ENCODE measurements at regions not wholly inside any gene's neighbourhood (a gene's known extent, or its start where the extent isn't known, plus 50 kb on each side); places are given as distances from the start of the nearest gene placed in this dataset.
A peak's percentile ranks its signal among the peaks of the same experiment; 100 is the strongest.
"Not testable (repeated sequence)": the region's sequence is repeated elsewhere in the genome, so short reads cannot be mapped to it uniquely, and the experiment has no call there.

DNA sequence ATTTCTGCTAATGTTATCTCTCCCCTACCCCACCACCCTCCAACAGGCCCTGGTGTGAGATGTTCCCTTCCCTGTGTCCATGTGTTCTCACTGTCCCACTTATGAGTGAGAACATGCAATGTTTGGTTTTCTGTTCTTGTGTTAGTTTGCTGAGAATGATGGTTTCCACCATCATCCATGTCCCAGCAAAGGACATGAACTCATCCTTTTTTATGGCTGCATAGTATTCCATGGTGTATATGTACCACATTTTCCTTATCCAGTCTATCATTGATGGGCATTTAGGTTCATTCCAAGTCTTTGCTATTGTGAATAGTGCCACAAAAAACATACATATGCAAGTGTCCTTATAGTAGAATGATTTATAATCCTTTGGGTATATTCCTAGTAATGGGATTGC is 104.5 kb downstream of the ZNF33B start:
- not testable (repeated sequence) for H3K27ac Mint-ChIP-seq; H3K27me3 Mint-ChIP-seq; ATAC-seq (replicated peaks); H3K4me3 Mint-ChIP-seq; H3K4me1 Mint-ChIP-seq
- Mint-ChIP-seq H3K36me3 (ENCODE audit: low read depth) (peaks cover 16% of the 10 kb centered on the region), H3K9me3 (peaks cover 40% of the 10 kb centered on the region)

DNA sequence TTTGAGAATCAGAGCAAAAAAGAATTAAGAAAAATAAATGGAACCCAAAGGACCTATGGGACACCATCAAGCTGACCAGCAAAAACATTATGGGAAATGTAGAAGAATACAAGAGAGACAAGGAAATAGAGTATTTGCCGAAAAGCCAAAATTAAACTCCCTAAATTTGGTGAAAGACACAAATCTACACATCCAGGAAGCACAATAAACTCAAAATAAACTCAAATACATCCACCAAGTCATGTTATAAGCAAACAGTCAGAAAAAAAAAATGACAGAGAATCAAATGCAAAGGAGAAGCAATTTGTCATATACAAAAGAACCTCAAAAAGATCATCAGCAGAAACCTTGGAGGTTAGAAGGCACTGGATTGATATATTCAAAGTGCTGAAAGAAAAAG is 105.4 kb downstream of the ZNF33B start:
- no peak for ATAC-seq (replicated peaks)
- Mint-ChIP-seq H3K36me3 (ENCODE audit: low read depth) (peaks cover 7% of the 10 kb centered on the region), H3K9me3 (peaks cover 34% of the 10 kb centered on the region), H3K27me3 (no peaks in the 10 kb centered on the region), H3K4me1 (no peaks in the 10 kb centered on the region), H3K4me3 (no peak overlapping the region), H3K27ac (no peak overlapping the region)

DNA sequence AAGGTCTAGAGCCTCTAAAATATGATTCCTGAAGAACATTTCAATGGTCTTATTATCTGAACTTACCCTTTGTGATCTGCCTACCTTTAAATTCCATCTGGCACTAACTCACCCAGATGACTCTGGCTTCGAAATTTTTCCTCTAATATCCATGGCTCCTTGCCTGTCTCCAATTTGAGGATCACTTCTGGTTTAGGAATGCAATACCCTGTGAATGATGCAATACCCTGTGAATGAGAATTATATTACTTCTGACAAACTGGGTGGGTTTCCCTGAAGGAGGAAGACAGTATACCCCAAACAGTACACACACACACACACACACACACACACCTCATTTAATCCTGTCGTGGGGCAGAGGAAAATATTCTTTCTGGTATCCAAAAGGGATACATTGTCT is 115.3 kb downstream of the ZNF33B start:
- ATAC-seq (replicated peaks): no peak
- H3K9me3 Mint-ChIP-seq: peaks cover 25% of the 10 kb centered on the region

DNA sequence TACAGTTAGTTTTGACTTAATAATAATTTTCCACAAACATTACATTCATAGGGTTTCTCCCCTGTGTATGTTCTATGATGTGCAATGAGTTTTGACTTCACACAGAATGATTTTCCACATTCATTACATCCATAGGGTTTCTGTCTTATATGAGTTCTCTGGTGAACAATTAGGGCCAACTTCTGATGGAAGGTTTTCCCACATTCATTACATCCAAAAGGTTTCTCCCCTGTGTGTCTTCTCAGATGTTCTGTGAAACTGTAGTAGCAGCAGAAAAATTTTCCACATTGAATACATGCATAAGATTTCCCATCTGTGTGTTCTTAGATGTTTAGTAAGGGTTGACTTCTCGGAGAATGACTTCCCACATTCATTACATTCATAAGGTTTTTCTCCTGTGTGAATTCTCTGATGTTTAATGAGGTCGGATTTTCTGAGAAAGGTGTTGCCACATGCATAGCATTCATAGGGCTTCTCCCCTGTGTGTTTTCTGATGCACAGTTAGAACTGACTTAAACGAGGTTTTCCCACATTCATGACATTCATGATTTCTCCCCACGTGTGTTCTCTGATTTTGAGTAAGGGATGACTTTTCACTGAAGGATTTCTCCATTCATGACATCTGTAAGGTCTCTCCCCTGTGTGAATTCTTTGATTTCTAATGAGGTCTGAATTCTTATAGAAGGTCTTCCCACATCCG is 118.5 kb downstream of the ZNF33B start:
- peaks cover 54% of the 10 kb centered on the region for H3K36me3 Mint-ChIP-seq (ENCODE audit: low read depth)
- peaks cover 38% of the 10 kb centered on the region for H3K9me3 Mint-ChIP-seq
- no peak for ATAC-seq (replicated peaks)
- H3K4me1 Mint-ChIP-seq: no peaks in the 10 kb centered on the region
- no peaks in the 10 kb centered on the region for H3K27me3 Mint-ChIP-seq
- H3K4me3 Mint-ChIP-seq: no peak overlapping the region
- no peak overlapping the region for H3K27ac Mint-ChIP-seq

More for the DNA sequence above, 115.3 kb downstream of the ZNF33B start:
- no peaks in the 10 kb centered on the region for H3K27me3 Mint-ChIP-seq
- peaks cover 64% of the 10 kb centered on the region for H3K36me3 Mint-ChIP-seq (ENCODE audit: low read depth)
- H3K4me1 Mint-ChIP-seq: no peaks in the 10 kb centered on the region
- no peak overlapping the region for H3K27ac Mint-ChIP-seq
- no peak overlapping the region for H3K4me3 Mint-ChIP-seq

DNA sequence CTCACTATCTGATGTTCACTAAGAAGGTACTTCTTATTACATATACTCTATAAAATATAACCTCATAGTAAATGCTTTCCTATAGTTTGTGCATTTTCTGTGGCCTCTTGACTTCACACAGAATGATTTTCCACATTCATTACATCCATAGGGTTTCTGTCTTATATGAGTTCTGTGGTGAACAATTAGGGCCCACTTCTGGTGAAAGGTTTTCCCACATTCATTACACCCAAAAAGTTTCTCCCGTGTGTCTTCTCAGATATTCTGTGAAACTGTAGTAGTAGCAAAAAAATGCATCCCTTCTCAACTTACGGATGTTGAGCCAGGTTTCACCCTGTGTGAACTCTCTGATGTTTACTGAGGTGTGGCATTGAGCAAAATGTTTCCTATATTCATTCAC is 119.3 kb downstream of the ZNF33B start:
- H3K27ac Mint-ChIP-seq: no peak overlapping the region
- no peak for ATAC-seq (replicated peaks)
- peaks cover 45% of the 10 kb centered on the region for H3K36me3 Mint-ChIP-seq (ENCODE audit: low read depth)
- no peaks in the 10 kb centered on the region for H3K4me1 Mint-ChIP-seq
- H3K4me3 Mint-ChIP-seq: no peak overlapping the region
- H3K27me3 Mint-ChIP-seq: no peaks in the 10 kb centered on the region
- H3K9me3 Mint-ChIP-seq: peaks cover 42% of the 10 kb centered on the region

DNA sequence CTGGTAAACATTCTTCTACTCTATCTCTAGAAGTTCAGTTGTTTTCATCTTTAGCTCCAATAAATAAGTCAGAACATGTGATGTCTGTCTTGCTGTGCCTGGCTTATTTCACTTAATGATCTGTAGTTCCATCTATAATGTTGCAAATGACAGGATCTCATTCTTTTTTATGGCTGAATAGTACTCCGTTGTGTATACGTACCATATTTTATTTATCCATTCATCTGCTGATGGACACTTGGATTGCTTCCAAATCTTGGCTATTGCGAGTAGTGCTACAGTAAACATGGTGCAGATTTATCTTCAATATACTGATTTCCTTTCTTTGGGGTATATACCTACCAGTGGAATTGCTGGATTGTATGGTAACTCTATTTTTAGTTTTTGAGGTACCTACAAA is 124.4 kb downstream of the ZNF33B start:
- Mint-ChIP-seq H3K4me3 (no peak overlapping the region), H3K36me3 (ENCODE audit: low read depth) (no peaks in the 10 kb centered on the region), H3K27ac (no peak overlapping the region), H3K4me1 (no peaks in the 10 kb centered on the region), H3K9me3 (peaks cover 44% of the 10 kb centered on the region), H3K27me3 (no peaks in the 10 kb centered on the region)
- no peak for ATAC-seq (replicated peaks)

DNA sequence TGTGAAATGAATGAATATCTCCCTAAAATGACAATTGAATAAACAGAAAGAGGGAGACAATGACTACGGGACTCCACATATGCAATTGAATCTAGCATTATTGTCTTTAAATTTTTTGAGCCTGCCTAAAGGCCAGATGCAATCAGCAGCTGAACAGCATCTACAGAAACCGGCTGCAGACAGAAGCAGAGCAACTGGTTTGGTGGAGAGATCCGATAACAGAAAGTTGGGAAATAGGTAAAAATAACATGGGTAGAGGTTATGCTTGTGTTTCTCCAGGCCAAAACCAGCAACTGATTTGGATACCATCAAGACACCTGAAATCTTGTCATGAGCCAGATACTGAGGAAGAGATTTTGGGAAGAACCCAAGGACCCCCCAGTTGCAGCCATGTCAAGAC is 146.6 kb downstream of the ZNF33B start:
- no peaks in the 10 kb centered on the region for H3K4me1 Mint-ChIP-seq
- H3K27ac Mint-ChIP-seq: no peak overlapping the region
- no peak for ATAC-seq (replicated peaks)
- no peak overlapping the region for H3K4me3 Mint-ChIP-seq
- H3K9me3 Mint-ChIP-seq: peaks cover 7% of the 10 kb centered on the region
- no peaks in the 10 kb centered on the region for H3K36me3 Mint-ChIP-seq (ENCODE audit: low read depth)
- H3K27me3 Mint-ChIP-seq: peaks cover 6% of the 10 kb centered on the region

DNA sequence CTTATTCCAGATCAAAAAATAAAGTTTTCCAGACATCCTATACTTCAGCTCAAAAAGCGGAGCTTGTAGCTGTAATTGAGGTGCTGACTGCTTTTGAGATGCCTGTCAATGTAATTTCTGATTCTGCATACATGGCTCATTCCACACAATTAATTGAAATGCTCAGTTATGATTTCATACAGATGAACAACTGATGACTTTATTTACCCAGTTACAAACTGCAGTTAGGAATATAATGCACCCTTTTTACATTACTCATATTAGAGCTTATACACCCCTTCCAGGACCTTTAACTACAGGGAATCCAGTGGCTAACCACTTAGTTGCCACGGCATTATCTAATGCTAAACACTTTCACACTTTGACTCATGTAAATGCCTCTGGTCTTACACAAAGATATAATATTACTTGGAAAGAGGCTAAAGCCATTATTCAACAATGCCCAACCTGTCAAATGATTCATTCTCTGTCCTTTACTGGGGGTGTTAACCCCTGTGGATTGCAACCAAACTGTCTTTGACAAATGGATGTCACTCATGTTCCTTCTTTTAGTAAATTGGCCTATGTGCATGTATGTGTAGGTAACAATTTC is 147.3 kb downstream of the ZNF33B start:
- Mint-ChIP-seq H3K27me3 (peaks cover 6% of the 10 kb centered on the region), H3K4me3 (no peak overlapping the region), H3K4me1 (no peaks in the 10 kb centered on the region), H3K9me3 (peaks cover 7% of the 10 kb centered on the region), H3K27ac (no peak overlapping the region), H3K36me3 (ENCODE audit: low read depth) (no peaks in the 10 kb centered on the region)
- no peak for ATAC-seq (replicated peaks)

DNA sequence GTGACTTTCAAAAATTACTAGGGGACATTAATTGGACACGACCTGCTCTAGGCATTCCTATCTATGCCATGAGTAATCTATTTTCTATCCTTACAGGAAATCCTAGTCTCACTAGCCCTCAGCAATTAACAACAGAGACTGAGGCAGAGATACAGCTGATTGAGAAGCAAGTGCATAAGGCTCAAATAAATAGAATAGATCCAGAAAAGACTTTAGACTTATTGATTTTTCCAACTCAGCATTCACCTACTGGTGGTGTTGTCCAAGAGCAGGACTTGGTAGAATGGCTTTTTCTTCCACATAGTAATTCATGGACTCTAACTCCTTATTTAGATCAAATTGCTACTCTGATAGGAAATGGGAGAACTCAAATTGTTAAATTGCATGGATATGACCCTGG is 148.0 kb downstream of the ZNF33B start:
- Mint-ChIP-seq H3K4me3 (no peak overlapping the region), H3K27ac (no peak overlapping the region), H3K27me3 (peaks cover 6% of the 10 kb centered on the region), H3K9me3 (peaks cover 7% of the 10 kb centered on the region), H3K36me3 (ENCODE audit: low read depth) (no peaks in the 10 kb centered on the region), H3K4me1 (no peaks in the 10 kb centered on the region)
- ATAC-seq (replicated peaks): no peak

DNA sequence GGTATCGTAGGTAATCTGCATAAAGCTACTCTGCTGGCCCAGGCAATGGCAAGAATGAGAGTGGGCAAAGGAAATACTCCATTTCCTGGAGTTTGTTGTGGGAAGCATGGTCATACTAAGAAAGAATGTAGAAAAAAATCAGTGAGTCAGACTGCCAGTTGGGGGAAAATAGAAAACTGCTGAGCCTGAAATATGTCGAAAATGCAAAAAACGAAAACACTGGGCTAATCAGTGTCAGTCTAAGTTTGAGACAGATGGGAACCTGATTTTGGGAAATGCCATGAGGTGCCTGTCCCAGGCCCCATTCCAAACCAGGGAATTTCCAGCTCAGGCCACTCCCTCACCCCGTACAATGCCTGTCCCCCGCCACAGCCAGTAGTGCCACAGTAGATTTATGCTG is 150.0 kb downstream of the ZNF33B start:
- Mint-ChIP-seq H3K36me3 (ENCODE audit: low read depth) (no peaks in the 10 kb centered on the region), H3K4me1 (no peaks in the 10 kb centered on the region), H3K27me3 (no peaks in the 10 kb centered on the region), H3K9me3 (peaks cover under 1% of the 10 kb centered on the region), H3K4me3 (no peak overlapping the region), H3K27ac (no peak overlapping the region)
- no peak for ATAC-seq (replicated peaks)

DNA sequence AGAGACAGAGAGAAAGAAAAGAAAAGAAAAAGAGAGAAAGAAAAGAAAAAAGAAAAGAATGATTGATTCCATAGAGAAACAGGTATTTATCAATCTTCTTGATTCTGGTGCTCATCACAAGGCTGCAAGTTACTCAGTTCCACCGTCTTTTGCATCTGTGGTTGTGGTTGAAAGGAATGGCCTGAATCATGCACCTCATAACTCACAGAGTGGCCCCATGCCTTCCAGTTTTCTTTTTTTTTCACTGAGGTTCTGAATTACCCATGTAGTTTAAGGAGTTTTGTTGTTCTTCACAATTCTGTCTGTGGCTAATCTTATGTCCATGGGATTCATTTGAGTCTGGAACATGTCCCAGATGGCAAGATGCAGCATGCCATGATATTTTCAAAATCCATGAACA is 156.0 kb downstream of the ZNF33B start:
- Mint-ChIP-seq H3K4me1 (no peaks in the 10 kb centered on the region), H3K27me3 (peaks cover 12% of the 10 kb centered on the region), H3K9me3 (peaks cover 4% of the 10 kb centered on the region), H3K4me3 (no peak overlapping the region), H3K36me3 (ENCODE audit: low read depth) (no peaks in the 10 kb centered on the region), H3K27ac (no peak overlapping the region)
- ATAC-seq (replicated peaks): no peak

DNA sequence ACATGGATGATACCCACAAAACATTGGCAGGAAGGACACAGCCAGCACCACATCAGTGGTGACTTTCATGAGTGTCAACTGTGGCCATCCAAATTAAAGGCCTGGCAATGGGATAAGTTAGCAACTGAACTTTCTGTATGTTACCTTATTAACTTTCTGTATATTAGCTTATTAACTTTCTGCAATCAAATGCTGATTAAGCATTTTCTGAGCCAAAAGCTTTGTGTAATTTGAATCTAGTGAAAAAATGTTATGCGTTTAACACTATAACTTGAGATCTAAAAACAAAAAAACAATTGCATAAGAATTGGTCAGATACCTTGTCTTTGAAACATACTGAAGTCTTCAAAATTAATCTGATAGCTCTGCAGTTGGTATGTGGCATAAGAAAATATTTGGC is 159.3 kb downstream of the ZNF33B start:
- ATAC-seq (replicated peaks): no peak
- H3K27me3 Mint-ChIP-seq: peaks cover 35% of the 10 kb centered on the region
- H3K27ac Mint-ChIP-seq: no peak overlapping the region
- peaks cover 4% of the 10 kb centered on the region for H3K9me3 Mint-ChIP-seq
- H3K4me1 Mint-ChIP-seq: peaks cover 4% of the 10 kb centered on the region
- no peaks in the 10 kb centered on the region for H3K36me3 Mint-ChIP-seq (ENCODE audit: low read depth)
- H3K4me3 Mint-ChIP-seq: no peak overlapping the region

DNA sequence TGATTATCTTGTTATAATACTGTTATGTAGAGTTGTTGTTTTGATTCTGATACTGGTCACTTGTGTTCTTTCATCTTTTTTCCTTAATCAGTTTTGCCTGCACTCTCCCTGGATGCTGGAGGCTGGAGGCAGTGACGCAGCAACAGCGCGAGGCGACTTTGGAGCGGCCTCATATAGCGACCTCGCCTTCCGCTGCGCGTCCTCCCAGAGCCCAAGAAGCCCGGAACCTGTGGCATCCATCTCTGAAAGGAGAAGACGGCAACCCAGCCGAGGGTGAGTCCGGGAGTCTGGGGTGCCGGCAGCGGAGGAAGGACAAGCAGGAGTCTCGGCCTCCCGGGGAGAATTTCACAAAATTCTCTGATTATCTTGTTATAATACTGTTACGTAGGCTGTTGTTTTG is 161.2 kb downstream of the ZNF33B start:
- ATAC-seq (replicated peaks): no peak
- Mint-ChIP-seq H3K4me1 (peaks cover 4% of the 10 kb centered on the region), H3K4me3 (no peak overlapping the region), H3K27ac (no peak overlapping the region), H3K9me3 (no peaks in the 10 kb centered on the region), H3K27me3 (peaks cover 35% of the 10 kb centered on the region), H3K36me3 (ENCODE audit: low read depth) (no peaks in the 10 kb centered on the region)

DNA sequence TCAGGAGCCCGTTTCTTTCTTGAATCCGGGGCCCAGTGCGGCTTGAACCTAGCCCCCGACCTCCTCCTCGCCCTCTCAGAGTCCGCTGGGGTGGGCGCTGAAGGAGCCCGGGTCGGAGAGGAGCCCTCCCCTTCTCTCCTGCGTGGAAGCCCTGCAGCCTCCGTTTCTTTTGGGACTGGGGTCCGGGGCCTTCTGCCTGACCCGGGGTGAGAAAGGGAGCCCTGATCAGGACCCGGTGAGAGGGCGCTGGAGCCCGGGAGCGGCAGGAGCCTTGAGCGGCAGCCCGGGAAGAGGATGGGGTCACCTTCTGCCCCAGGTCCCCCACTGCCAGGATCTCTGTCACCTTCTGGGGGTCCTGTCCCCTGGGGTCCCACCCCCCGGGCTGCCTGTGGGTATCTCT is 162.3 kb downstream of the ZNF33B start:
- Mint-ChIP-seq H3K9me3 (no peaks in the 10 kb centered on the region), H3K27me3 (peaks cover 42% of the 10 kb centered on the region), H3K4me3 (peak overlapping the region; percentile 33), H3K27ac (no peak overlapping the region), H3K4me1 (peaks cover 4% of the 10 kb centered on the region), H3K36me3 (ENCODE audit: low read depth) (no peaks in the 10 kb centered on the region)
- ATAC-seq (replicated peaks): no peak

DNA sequence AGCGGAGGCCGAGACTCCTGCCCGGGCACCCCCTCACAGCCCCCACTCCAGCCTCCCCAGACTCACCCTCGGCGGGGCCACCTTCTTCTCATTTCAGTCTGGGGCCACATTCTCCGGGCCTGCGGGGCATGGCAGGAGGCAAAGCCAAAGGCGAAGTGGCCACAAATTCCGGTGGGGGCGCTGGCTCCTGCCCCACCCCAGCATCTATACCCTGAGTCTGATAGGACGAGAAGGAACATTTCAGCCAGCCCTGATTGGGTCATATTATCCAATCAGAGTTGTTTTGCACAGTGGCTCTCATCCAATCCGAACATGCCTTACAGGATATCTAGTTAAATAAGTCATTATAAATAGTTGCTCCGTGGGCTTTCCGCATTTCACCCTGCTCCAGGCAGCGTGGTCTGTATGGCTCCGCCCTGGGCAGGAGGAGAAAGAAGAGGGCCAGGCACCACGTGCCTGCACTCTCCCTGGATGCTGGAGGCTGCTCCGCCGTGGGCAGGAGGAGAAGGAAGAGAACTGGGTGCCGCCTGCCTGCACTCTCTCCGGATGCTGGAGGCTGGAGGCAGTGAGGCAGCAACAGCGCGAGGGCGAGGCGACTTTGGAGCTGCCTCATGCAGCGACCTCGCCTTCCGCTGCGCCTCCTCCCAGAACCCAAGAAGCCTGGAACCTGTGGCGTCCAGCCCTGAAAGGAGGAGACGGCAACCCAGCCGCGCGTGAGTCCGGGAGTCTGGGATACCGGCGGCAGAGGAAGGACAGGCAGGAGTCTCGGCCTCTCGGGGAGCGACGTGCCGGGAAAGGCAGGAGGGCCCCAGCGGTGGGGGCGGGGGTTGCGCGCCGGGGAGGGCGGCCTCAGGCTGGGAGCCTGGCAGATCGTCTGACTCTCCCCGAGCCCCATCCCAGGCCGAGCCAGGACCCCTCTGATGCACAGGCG is 162.9 kb downstream of the ZNF33B start:
- no peaks in the 10 kb centered on the region for H3K36me3 Mint-ChIP-seq (ENCODE audit: low read depth)
- H3K27ac Mint-ChIP-seq: no peak overlapping the region
- peaks cover 42% of the 10 kb centered on the region for H3K27me3 Mint-ChIP-seq
- no peaks in the 10 kb centered on the region for H3K9me3 Mint-ChIP-seq
- peaks cover 4% of the 10 kb centered on the region for H3K4me1 Mint-ChIP-seq
- peak overlapping the region; percentile 26 for H3K4me3 Mint-ChIP-seq
- ATAC-seq (replicated peaks): no peak

All from activated T-helper 17 cell treated with anti-CD3 and anti-CD28 coated beads, Interleukin-2, amount 50 U/mL, for 72 hours (primary cell).